ENCODE measurements at regions not wholly inside any gene's neighbourhood (a gene's known extent, or its start where the extent isn't known, plus 50 kb on each side); places are given as distances from the start of the nearest gene placed in this dataset.
A peak's percentile ranks its signal among the peaks of the same experiment; 100 is the strongest.

DNA sequence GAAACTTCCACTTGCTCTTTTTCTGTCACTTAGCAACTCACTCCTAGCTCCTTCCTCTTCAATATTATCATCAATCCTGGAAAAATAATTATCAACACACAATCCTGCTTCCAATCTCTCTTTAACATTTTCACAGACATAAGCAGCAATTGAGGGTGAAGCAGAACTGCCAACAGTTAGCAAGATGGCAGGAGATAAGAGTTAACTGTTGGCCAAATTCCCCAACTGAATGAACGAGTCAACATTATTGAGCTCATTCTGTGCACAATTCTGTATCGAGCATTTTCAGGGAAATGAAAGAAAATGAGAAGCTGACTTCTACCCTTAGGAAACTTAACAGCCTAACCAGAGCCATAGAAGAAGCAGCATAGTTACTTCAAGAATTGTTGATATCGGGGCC lies 152.0 kb downstream of the KCNA5 start:
- DNase-seq (ENCODE audit: low read depth, low spot score): no peak
- ChIA-PET CTCF (interaction anchor here (1.2 kb wide), 1 partner anchor 550 kb away, joined by 4 read pairs; no protein-coding TSS in a partner anchor), POLR2A (no interaction called here)
- H3K27ac ChIP-seq (ENCODE audit: low read depth, low read length): no peak overlapping the region
- H3K4me3 ChIP-seq (ENCODE audit: low read depth, low read length): no peak overlapping the region
- TF ChIP-seq, protein P1, sequence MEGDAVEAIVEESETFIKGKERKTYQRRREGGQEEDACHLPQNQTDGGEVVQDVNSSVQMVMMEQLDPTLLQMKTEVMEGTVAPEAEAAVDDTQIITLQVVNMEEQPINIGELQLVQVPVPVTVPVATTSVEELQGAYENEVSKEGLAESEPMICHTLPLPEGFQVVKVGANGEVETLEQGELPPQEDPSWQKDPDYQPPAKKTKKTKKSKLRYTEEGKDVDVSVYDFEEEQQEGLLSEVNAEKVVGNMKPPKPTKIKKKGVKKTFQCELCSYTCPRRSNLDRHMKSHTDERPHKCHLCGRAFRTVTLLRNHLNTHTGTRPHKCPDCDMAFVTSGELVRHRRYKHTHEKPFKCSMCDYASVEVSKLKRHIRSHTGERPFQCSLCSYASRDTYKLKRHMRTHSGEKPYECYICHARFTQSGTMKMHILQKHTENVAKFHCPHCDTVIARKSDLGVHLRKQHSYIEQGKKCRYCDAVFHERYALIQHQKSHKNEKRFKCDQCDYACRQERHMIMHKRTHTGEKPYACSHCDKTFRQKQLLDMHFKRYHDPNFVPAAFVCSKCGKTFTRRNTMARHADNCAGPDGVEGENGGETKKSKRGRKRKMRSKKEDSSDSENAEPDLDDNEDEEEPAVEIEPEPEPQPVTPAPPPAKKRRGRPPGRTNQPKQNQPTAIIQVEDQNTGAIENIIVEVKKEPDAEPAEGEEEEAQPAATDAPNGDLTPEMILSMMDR (IDR thresholded peaks at IDR 0.05; ENCODE audit: low read depth, low read length): no peak
- no peaks in the 10 kb centered on the region for H3K27me3 ChIP-seq (ENCODE audit: control insufficient read depth, insufficient read depth, low read length)
- no peaks in the 10 kb centered on the region for H3K9me3 ChIP-seq (ENCODE audit: control insufficient read depth, insufficient read depth, low read length)

GRCh38 chr12:5197131-5197530 lies 153.5 kb downstream of the KCNA5 start:
- no peaks in the 10 kb centered on the region for H3K27me3 ChIP-seq (ENCODE audit: control insufficient read depth, insufficient read depth, low read length)
- no peaks in the 10 kb centered on the region for H3K9me3 ChIP-seq (ENCODE audit: control insufficient read depth, insufficient read depth, low read length)
- no peak for DNase-seq (ENCODE audit: low read depth, low spot score)
- no peak overlapping the region for H3K4me3 ChIP-seq (ENCODE audit: low read depth, low read length)
- ChIA-PET CTCF (interaction anchor here (1.4 kb wide), 2 partner anchors 9 to 11 kb away, joined by 3 to 5 read pairs; no protein-coding TSS in a partner anchor), POLR2A (no interaction called here)
- TF ChIP-seq, protein P1 (IDR thresholded peaks at IDR 0.05; ENCODE audit: low read depth, low read length): no peak
- H3K27ac ChIP-seq (ENCODE audit: low read depth, low read length): no peak overlapping the region

DNA sequence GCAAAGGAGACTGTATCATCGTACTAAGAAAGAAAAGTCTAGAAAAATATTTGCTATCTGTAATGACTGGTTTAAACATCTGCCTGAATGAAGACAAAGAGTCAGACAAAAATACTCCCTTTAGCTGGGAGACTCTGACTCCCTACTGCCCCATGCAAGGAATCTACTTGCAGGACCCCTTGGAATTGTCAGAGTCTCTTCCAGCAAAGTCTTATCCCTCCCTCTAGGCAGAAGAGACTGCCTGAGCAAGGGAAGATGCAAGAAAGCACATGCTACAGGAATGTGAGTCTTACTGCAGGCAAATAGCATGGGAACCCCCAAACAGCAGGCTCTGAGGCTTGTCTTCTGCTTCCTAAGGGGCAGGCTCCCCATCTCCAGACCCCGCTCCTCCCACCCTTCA lies 154.0 kb downstream of the KCNA5 start:
- no peaks in the 10 kb centered on the region for H3K9me3 ChIP-seq (ENCODE audit: control insufficient read depth, insufficient read depth, low read length)
- no peaks in the 10 kb centered on the region for H3K27me3 ChIP-seq (ENCODE audit: control insufficient read depth, insufficient read depth, low read length)
- TF ChIP-seq, protein P1 (IDR thresholded peaks at IDR 0.05; ENCODE audit: low read depth, low read length): no peak
- H3K27ac ChIP-seq (ENCODE audit: low read depth, low read length): no peak overlapping the region
- ChIA-PET CTCF (interaction anchor here (1.4 kb wide), 2 partner anchors 10 to 11 kb away, joined by 3 to 5 read pairs; no protein-coding TSS in a partner anchor), POLR2A (no interaction called here)
- H3K4me3 ChIP-seq (ENCODE audit: low read depth, low read length): no peak overlapping the region
- DNase-seq (ENCODE audit: low read depth, low spot score): no peak

DNA sequence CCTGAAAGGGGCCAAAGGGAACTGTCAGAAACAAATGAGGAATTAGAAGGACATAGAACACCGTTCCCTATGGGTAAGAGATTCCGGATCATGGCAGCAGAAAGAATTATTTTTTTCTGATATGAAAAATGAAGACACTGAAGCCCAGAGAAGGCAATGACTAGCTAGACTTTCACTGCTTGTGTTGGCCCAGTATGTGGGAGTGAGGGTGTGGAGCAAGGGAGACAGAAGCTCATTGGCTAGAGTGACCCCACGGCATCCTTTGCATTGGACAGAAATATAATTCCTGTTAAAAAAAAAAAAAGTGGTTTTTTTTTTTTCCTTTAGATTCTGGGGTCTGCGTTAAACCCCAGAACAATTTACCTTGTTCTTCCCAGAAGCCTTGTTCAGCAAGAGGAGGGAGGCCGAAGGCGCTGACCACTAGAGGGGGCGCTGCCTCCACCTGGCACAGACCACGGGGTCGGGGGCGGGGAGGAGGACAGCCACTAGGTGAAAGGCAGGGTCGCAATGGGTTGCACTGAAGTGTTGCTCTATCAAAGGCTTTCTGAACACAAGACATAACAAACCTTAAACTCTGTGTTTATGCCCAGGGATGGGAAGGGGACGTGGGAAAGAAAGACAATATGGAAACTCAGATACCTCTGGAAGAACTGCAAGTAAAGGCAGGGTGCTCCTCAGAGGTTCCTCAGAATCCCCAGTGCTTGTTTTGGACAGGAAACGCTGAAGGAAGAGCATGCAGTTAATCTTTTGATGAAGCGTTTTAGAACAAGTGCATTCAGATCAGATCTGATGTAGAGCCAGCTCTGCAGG lies 156.8 kb downstream of the KCNA5 start:
- TF ChIP-seq, protein P1 (IDR thresholded peaks at IDR 0.05; ENCODE audit: low read depth, low read length): peak; percentile 67
- Histone ChIP-seq H3K27ac (ENCODE audit: low read depth, low read length) (no peak overlapping the region), H3K9me3 (ENCODE audit: control insufficient read depth, insufficient read depth, low read length) (no peaks in the 10 kb centered on the region), H3K4me3 (ENCODE audit: low read depth, low read length) (no peak overlapping the region), H3K27me3 (ENCODE audit: control insufficient read depth, insufficient read depth, low read length) (no peaks in the 10 kb centered on the region)
- ChIA-PET POLR2A (no interaction called here), CTCF (interaction anchor here (0.6 to 2.3 kb wide), 14 partner anchors 8 to 857 kb away, joined by 3 to 10 read pairs (median 4); no protein-coding TSS in a partner anchor)
- DNase-seq (ENCODE audit: low read depth, low spot score): no peak

- ChIA-PET CTCF (interaction anchor here (1.1 to 2.3 kb wide), 3 partner anchors 18 to 447 kb away, joined by 3 to 10 read pairs (median 6); no protein-coding TSS in a partner anchor), POLR2A (no interaction called here)
- no peak overlapping the region for H3K4me3 ChIP-seq (ENCODE audit: low read depth, low read length)
- TF ChIP-seq, protein P1 (IDR thresholded peaks at IDR 0.05; ENCODE audit: low read depth, low read length): no peak
- no peak for DNase-seq (ENCODE audit: low read depth, low spot score)
- H3K9me3 ChIP-seq (ENCODE audit: control insufficient read depth, insufficient read depth, low read length): no peaks in the 10 kb centered on the region
- no peak overlapping the region for H3K27ac ChIP-seq (ENCODE audit: low read depth, low read length)
- no peaks in the 10 kb centered on the region for H3K27me3 ChIP-seq (ENCODE audit: control insufficient read depth, insufficient read depth, low read length)
These were observed 158.0 kb downstream of the KCNA5 start for GRCh38 chr12:5201554-5202218.
